ENCODE measurements at regions not wholly inside any gene's neighbourhood (a gene's known extent, or its start where the extent isn't known, plus 50 kb on each side); places are given as distances from the start of the nearest gene placed in this dataset.

- Mint-ChIP-seq H3K36me3 (ENCODE audit: insufficient read depth) (no peaks in the 10 kb centered on the region), H3K4me1 (ENCODE audit: low read depth) (peaks cover 5% of the 10 kb centered on the region), H3K9me3 (ENCODE audit: low read depth) (peaks cover 4% of the 10 kb centered on the region), H3K4me3 (ENCODE audit: low read depth) (no peak overlapping the region), H3K27ac (no peak overlapping the region), H3K27me3 (peaks cover 68% of the 10 kb centered on the region)
- no peak for TF ChIP-seq CTCF (IDR thresholded peaks at IDR 0.05; ENCODE audit: unreplicated experiment)
- no peak for DNase-seq (ENCODE audit: low spot score, unreplicated experiment)
These were observed 210.3 kb downstream of the URB2 start for GRCh38 chr1:229836324-229836723.

- TF ChIP-seq CTCF (IDR thresholded peaks at IDR 0.05; ENCODE audit: unreplicated experiment) = no peak
- no peak overlapping the region for H3K4me3 Mint-ChIP-seq (ENCODE audit: low read depth)
- DNase-seq (ENCODE audit: low spot score, unreplicated experiment) = no peak
- H3K27me3 Mint-ChIP-seq = peaks cover 75% of the 10 kb centered on the region
- no peaks in the 10 kb centered on the region for H3K36me3 Mint-ChIP-seq (ENCODE audit: insufficient read depth)
- H3K27ac Mint-ChIP-seq = no peak overlapping the region
- peaks cover 1% of the 10 kb centered on the region for H3K4me1 Mint-ChIP-seq (ENCODE audit: low read depth)
- H3K9me3 Mint-ChIP-seq (ENCODE audit: low read depth) = no peaks in the 10 kb centered on the region
These were observed 212.2 kb downstream of the URB2 start for GRCh38 chr1:229838204-229838603.

GRCh38 chr1:229839800-229840199 is 213.8 kb downstream of the URB2 start:
- DNase-seq (ENCODE audit: low spot score, unreplicated experiment) = no peak
- Mint-ChIP-seq H3K27me3 (peaks cover 88% of the 10 kb centered on the region), H3K36me3 (ENCODE audit: insufficient read depth) (no peaks in the 10 kb centered on the region), H3K27ac (no peak overlapping the region), H3K4me3 (ENCODE audit: low read depth) (no peak overlapping the region), H3K4me1 (ENCODE audit: low read depth) (peaks cover 6% of the 10 kb centered on the region), H3K9me3 (ENCODE audit: low read depth) (no peaks in the 10 kb centered on the region)
- peak; percentile 10 for TF ChIP-seq CTCF (IDR thresholded peaks at IDR 0.05; ENCODE audit: unreplicated experiment)

GRCh38 chr1:229841230-229841629 is 215.2 kb downstream of the URB2 start:
- no peak for DNase-seq (ENCODE audit: low spot score, unreplicated experiment)
- Mint-ChIP-seq H3K4me3 (ENCODE audit: low read depth) (no peak overlapping the region), H3K4me1 (ENCODE audit: low read depth) (peaks cover 18% of the 10 kb centered on the region), H3K27ac (no peak overlapping the region), H3K36me3 (ENCODE audit: insufficient read depth) (no peaks in the 10 kb centered on the region), H3K9me3 (ENCODE audit: low read depth) (no peaks in the 10 kb centered on the region), H3K27me3 (peaks cover 88% of the 10 kb centered on the region)
- no peak for TF ChIP-seq CTCF (IDR thresholded peaks at IDR 0.05; ENCODE audit: unreplicated experiment)

GRCh38 chr1:229842302-229843255 is 216.5 kb downstream of the URB2 start:
- Mint-ChIP-seq H3K36me3 (ENCODE audit: insufficient read depth) (no peaks in the 10 kb centered on the region), H3K9me3 (ENCODE audit: low read depth) (no peaks in the 10 kb centered on the region), H3K27me3 (peaks cover 80% of the 10 kb centered on the region), H3K4me3 (ENCODE audit: low read depth) (no peak overlapping the region), H3K4me1 (ENCODE audit: low read depth) (peaks cover 23% of the 10 kb centered on the region), H3K27ac (no peak overlapping the region)
- no peak for TF ChIP-seq CTCF (IDR thresholded peaks at IDR 0.05; ENCODE audit: unreplicated experiment)
- no peak for DNase-seq (ENCODE audit: low spot score, unreplicated experiment)
